Stimulated activated CD4-positive, alpha-beta T cell treated with anti-CD3 and anti-CD28 coated beads, Interleukin-15, amount 100 ng/mL, for 24 hours (primary cell): ENCODE measurements at regions not wholly inside any gene's neighbourhood (a gene's known extent, or its start where the extent isn't known, plus 50 kb on each side); places are given as distances from the start of the nearest gene placed in this dataset.

Experiments
- DNase-seq: peaks from one replicate; pipeline ENCODE4 v3.0.0-alpha.2; 2020

- DNase-seq, result no peak
Measured at GRCh38 chr16:6492742-6493141, 839.9 kb upstream of the RBFOX1 start.

- no peak for DNase-seq
Measured at GRCh38 chr16:6484935-6485334, 847.7 kb upstream of the RBFOX1 start.

- DNase-seq, result no peak
Measured at GRCh38 chr16:6484081-6484480, 848.6 kb upstream of the RBFOX1 start.

GRCh38 chr16:6483469-6484033 is 849.1 kb upstream of the RBFOX1 start:
- DNase-seq, result no peak

- DNase-seq, result no peak
Measured at GRCh38 chr16:6482696-6483468, 849.8 kb upstream of the RBFOX1 start.

- no peak for DNase-seq
Measured at GRCh38 chr16:6481894-6482293, 850.8 kb upstream of the RBFOX1 start.

- no peak for DNase-seq
Measured at GRCh38 chr16:6453742-6454141, 878.9 kb upstream of the RBFOX1 start.

GRCh38 chr16:6447021-6447790 is 885.4 kb upstream of the RBFOX1 start:
- DNase-seq, result no peak

GRCh38 chr16:6446370-6446769 is 886.3 kb upstream of the RBFOX1 start:
- no peak for DNase-seq

GRCh38 chr16:6439129-6439528 is 893.5 kb upstream of the RBFOX1 start:
- no peak for DNase-seq

- DNase-seq, result no peak
Measured at GRCh38 chr16:6428861-6429260, 903.8 kb upstream of the RBFOX1 start.

- no peak for DNase-seq
Measured at GRCh38 chr16:6427621-6428020, 905.0 kb upstream of the RBFOX1 start.

- DNase-seq, result no peak
Measured at GRCh38 chr16:6407596-6407995, 925.0 kb upstream of the RBFOX1 start.

- DNase-seq, result no peak
Measured at GRCh38 chr16:6406028-6406427, 926.6 kb upstream of the RBFOX1 start.

GRCh38 chr16:6382924-6383459 is 949.7 kb upstream of the RBFOX1 start:
- DNase-seq, result no peak

- DNase-seq, result no peak
Measured at GRCh38 chr16:6381896-6382295, 950.7 kb upstream of the RBFOX1 start.

- no peak for DNase-seq
Measured at GRCh38 chr16:6377956-6378355, 954.7 kb upstream of the RBFOX1 start.

- no peak for DNase-seq
Measured at GRCh38 chr16:6375465-6376075, 957.1 kb upstream of the RBFOX1 start.

- DNase-seq, result no peak
Measured at GRCh38 chr16:6374821-6375220, 957.8 kb upstream of the RBFOX1 start.

- no peak for DNase-seq
Measured at GRCh38 chr16:6364846-6365245, 967.8 kb upstream of the RBFOX1 start.

- DNase-seq, result no peak
Measured at GRCh38 chr16:6363896-6364607, 968.6 kb upstream of the RBFOX1 start.

GRCh38 chr16:6363396-6363795 is 969.2 kb upstream of the RBFOX1 start:
- no peak for DNase-seq

- no peak for DNase-seq
Measured at GRCh38 chr16:6362321-6362720, 970.3 kb upstream of the RBFOX1 start.
